HG03469 (cell line): ENCODE measurements at regions not wholly inside any gene's neighbourhood (a gene's known extent, or its start where the extent isn't known, plus 50 kb on each side); places are given as distances from the start of the nearest gene placed in this dataset.
"Not testable (repeated sequence)": the region's sequence is repeated elsewhere in the genome, so short reads cannot be mapped to it uniquely, and the experiment has no call there.

Experiments used
- ATAC-seq: cut with Tn5 transposase; IDR thresholded peaks from one replicate; pipeline ENCODE4 v1.9.1; 2021; ENCODE audit warnings: mild to moderate bottlenecking, moderate library complexity, moderate number of reproducible peaks; ENCODE audit not compliant: unreplicated experiment

DNA sequence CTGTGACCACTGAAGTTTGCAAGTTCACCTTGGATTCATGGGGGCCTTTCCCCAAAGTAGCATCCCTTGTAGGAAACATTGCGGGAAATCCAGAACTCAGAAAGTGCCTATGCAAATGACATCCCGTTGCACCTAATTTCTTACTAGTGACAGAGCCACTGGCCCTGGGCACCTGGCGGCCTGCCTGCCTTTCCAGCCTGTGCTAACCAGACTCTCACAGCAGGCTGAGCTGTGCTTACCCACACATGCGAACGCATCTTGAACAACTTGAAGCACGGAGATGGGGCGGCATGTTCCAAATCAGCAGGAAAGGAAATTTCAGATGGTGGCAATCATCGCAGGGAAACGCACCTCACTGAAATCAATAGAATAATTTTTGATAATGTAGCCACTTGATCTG is 405.8 kb downstream of the TMEM182 start:
- ATAC-seq, result no peak

DNA sequence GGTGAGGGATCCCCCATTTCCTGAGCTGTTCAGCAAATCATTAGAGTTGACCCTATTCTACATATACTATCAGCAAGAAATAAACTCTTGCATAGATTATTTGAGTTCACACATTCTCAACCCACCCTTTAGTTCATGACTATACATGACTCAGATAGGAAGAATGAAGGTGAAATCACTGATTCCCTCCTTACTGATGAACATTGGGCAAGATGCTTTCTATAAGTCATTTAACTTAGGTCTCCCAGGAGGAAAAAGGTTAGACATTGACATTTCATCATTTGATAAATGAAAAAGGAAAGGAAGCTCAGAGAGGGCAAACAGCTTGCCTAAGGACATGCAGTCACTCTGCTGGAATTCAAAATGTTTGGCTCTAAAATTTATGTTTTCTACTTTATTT is 408.0 kb downstream of the TMEM182 start:
- no peak for ATAC-seq

DNA sequence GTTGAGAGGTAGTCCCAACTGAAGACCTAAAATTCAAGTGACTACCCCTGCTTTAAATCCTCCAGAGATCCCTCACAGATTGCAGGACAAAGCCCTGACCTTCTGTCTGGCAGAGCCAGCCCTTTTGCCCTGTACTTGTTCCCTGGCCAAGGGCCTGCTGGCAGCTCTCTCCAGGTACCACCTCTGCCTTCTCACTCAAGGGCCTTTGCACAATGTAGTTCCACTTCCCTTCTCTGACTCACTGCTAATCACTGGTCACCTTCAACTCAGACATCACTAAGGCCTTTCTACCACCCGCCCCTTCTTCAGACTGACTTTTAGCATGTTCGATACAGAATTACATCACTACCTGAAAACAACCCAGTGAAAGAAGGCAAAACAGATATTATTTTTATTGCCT is 411.0 kb downstream of the TMEM182 start:
- no peak for ATAC-seq

DNA sequence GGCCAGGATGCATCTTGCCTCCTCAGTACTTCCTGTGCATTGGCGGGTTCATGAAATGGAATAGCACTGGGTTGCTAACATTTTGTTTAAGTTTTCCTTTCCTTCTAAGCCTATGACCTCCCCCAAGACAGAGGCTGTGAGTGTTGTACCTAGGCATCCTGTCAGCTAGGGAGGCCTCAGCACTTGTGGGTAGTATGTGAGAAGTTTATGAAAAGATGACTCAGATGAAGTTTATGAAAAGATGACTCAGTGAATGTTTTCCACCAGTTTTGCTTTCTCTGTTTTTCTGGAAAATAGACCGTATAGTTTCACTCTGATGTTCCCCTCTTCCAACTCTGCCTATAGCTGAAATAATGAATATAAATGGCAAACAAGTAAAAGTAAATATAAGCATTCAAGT is 412.9 kb downstream of the TMEM182 start:
- ATAC-seq, result no peak

DNA sequence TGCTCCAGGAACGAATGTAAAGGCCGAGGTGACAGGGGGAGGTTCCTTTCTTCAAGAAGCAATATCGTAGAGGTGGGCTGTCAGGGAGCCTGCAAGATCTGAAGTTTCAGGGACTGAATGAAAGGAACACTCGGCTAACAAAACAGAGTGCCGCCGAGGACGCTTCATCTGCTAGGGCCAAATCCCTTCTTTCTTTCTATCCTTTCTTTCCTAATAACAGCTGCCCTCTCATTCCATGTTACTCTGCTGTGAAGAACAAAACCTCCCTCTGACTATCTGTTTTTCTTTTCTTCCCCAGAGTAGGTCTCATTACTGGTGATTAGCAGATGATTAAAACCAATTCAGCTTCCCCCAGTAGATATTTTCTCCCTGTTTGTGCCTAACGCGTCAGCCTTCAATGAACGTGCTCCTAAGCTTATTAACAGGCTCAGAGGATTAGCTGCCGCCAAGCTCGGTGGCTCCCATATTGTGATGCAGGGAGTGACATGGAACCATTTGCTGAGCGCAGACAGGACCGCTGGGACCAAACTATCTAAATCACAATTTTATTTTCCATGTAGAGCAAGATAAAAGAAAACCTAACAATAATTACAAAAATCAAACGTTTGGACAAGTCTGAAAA is 414.6 kb downstream of the TMEM182 start:
- no peak for ATAC-seq

DNA sequence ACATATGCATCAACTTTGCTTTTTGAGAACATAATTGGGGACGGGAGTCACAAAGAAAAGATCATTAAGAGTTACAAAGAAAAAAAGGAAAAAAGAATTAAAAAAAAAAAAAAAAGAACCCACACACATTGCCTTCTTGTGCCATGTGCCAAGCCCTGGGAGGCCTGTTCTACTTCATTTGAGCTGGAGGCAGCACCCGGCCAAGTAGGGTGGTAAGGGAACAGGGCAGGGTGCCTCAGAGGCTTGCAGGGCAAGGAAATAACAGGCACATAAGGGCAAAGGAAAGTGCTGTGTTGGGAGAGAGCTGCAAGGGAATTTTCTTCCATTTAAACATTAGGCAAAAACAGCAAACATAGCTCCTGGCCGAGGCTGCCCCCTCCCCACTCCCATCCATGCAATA is 418.0 kb downstream of the TMEM182 start:
- no peak for ATAC-seq

DNA sequence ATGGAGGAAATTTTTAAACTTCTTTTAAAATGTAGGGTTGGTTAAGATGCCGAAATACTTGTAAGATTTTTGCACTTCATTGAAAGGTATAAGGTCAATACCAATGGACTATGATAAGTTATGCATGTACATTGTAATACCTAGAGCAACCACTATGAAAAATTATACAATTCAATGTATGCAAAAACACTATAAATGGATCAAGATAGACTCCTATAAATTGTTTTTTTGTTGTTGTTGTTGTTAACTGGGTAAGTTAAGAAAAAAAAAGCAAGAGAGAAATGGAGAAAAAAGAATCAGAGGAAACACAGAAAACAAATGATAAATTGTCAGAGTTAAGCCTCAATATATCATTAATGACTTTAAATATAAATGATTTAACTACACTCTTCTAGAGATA is 421.2 kb downstream of the TMEM182 start:
- no peak for ATAC-seq

DNA sequence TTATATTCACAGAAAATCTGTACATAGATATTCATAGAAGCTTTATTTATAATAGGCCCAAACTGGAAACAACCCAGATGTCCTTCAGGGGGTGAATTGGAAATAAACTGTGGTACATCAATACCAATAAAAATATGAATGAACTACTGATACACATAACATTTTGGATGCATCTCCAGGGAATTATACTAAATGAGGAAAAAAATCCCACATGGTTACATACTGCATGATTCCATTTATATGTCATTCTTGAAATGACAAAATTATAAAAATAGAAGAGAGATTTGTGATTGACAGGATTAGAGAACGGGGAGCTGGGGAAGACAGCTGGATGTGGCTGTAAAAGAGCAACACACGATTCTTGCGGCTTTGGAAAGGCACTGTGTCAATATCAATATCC is 435.0 kb downstream of the TMEM182 start:
- no peak for ATAC-seq

DNA sequence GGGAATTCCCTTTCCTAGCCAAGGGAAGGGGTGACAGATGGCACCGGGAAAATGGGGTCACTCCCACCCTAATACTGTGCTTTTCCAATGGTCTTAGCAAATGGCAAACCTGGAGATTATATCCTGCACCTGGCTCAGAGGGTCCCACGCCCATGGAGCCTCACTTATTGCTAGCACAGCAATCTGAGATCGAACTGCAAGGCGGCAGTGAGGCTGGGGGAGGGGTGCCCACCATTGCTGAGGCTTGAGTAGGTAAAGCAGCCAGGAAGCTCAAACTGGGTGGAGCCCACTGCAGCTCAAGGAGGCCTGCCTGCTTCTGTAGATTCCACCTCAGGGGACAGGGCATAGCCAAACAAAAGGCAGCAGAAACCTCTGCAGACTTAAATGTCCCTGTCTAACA is 438.9 kb downstream of the TMEM182 start:
- ATAC-seq, result not testable (repeated sequence)

DNA sequence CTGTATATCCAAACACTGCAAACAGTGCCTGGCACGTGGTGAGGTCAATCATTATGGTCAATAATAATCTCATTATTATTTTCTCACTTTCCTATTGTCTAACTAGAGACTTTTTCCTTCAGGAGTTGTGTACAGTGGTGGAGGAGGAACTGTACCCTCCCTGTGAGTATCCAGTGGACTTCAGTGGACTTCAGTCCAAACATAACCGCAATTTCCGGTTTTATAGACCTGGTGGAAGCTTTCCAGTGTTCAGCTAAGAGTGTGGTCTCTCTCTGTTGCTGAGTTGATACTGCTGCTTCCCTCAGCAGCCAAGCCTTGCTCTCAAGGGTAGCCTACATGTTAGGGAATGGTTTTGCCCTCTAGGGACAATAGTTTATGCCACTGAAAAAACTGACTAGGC is 447.1 kb downstream of the TMEM182 start:
- no peak for ATAC-seq

DNA sequence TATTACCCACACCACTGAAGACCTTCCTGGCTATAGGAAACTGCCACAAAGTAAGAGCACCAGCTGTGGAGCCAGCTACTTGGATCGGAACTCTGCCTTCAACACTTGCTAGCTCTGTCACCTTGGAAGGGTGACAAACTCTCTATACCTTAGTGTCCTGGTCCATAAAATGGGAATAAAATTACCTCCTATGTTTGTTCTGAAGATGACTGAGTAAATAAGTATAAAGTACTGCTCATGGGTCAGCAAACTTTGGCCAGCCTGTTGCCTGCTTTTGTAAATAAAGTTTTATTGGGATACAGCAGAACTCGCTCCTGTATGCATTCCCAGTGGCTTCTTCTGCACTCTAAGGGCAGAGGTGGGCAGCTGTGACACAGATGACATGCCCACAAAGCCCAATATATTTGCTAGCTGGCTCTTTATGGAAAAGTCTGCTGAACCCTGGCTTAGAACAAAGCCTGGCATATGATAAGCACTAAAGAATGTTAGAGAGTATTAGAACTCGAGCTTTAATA is 451.3 kb downstream of the TMEM182 start:
- ATAC-seq, result no peak

DNA sequence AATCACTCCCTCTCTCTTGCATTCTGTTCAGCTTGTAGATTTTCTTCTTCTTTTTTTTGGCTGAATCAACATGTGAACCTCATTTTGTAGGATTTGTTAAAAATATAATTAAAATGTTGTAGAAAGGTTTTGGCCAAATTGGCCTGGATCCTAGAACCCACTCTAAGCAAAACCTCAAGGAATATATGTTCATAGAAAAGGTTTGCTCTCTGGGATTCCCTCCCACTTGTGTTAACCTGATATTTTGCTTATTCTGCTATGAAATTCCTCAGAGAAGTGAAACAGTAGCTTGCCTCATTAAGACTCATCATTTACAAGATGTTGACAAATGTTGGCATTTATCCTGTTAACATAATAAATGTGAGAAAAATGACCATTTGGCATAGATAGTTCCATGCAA is 456.7 kb downstream of the TMEM182 start:
- ATAC-seq, result no peak

DNA sequence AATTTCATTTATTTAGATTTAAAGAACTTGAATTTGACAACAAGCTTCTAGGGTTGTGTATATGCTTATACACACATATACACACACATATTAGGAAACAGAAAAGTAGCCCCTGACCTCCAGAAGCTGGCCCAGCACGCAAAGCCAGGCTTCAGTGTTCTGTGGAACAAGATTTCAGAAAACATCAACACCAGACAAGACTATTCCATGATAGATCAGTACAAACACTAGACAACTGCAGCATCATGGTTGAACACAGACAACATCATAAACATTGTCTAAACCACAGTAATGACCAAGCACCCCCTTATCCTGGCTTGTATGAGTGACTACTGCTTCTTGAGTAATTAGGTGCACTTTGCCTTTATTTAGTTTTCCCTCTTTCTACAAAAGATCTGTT is 457.6 kb downstream of the TMEM182 start:
- ATAC-seq, result no peak

DNA sequence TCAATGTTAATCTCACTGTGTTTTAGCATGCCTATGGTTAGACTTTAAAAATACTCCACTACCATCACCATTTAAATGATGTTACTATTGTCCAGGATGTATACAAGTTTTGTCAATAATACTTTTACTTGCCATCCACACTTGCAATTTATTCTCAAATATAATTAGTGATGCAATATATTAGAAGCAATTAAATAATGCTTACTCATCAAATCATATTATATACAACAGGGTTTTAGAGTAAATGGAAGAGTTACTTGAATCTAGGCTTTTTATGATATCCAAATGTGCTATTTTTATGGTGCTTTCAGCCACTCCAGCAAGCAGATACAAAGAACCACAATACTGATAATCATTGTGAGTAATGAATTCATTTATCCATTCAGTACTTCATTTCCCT is 461.1 kb downstream of the TMEM182 start:
- ATAC-seq, result no peak

DNA sequence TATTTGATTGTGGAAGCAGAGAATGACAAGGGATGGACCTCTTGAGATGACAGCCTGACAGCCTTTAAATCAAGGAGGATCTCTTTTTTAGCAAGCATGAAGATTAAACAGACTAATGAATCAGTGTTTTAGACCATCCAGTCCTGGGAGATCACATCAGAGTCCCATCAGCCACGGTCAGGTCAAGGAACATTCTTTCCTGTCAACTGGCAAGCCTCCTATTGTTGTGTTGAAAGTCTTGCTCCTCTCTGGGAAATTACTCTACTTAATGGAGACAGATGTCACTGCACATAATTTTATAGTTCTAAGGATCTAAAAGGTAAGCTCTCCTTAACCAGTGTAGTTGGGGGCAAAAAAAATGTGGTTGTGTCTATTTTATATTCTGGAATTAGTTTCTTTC is 469.0 kb downstream of the TMEM182 start:
- no peak for ATAC-seq

DNA sequence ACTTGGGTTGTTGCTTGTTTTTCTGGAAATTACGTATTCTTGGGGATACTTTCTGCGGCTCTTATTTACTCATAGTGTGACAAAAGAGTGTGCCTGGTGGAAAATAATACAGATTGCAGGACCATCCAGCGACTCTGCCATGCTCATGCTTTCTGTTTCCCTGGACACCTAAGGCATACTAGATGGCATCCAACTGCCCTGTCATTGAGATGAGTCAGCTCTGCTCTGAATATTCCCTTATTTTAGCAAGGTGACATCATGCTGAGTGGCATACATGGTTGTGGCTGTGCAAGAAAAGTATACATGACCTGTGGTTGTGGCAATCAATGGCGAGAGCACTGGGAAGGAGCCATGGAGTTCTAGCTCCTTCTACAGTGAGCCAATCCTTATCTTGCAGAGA is 471.0 kb downstream of the TMEM182 start:
- no peak for ATAC-seq

DNA sequence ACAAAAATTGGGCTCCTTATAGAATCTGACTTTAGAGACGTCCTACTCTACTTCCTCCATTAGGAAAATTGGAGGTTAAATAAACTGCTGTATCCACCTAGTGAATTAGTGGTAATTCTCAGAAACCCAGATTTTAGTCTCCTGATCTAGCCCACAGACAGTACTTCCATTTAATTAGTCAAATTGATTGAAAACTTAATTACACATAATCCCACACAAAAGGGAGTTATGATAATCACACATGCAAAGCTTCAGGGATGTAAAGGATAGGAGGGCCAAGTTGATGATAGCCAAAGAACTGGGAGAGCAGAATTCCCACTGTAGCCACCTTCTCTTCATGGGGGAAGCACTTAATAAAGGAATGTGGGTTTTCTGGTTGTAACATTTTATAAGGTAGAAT is 471.9 kb downstream of the TMEM182 start:
- no peak for ATAC-seq

DNA sequence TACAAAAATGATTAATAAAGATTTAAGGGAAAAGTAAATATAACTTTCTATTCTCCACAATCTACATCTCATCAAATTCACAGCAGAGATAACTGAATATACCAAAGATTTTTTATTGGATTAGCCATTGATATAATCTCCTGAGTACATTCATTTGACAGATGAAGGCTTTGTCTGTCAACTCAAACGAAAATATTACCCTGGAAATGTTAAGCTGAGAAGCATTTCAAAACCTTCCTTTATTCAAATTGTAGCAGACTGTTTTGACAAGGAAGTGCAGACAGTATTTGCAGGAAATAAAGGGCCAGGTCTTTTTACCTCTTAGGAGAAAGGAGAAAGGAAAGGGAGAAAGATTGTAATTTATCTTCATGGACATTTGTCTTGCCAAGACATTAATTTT is 473.5 kb downstream of the TMEM182 start:
- no peak for ATAC-seq

DNA sequence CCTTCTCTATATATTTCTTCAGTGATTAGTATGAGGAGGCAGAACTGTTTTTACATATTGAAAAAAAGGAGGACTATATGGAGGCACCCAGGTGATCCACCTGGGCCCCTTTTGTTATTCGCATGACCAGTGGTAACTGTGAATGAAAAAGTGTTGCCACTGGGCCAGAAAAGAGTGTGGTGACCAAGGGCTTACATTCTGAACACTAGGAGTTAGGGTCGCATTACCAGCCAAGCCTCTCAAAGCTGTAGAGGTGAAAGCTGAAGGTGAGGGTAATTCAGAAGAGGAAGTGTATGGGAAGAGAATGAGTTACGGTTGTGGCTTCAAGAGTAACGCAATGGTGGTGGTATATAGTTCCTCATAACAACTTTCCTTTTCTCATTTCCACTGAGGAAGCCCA is 487.6 kb downstream of the TMEM182 start:
- ATAC-seq, result no peak

DNA sequence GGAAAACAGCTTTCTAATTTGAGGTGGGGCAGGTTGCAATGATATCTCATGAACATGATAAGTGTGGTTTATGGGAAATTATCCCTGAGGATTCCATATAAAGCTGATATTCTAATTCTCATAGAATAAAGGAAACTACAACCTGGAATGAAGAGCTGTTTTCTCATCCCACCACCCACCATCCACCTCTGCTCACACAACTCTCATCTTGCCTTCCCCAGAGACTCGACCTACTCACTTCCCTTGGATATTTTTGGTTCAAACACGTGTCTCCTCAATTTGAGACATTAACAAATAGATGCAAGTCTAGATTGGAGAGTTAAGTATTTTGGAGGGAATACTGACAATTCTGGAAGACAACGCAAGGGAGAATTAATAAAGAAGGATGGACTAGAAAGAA is 490.9 kb downstream of the TMEM182 start:
- ATAC-seq, result no peak

DNA sequence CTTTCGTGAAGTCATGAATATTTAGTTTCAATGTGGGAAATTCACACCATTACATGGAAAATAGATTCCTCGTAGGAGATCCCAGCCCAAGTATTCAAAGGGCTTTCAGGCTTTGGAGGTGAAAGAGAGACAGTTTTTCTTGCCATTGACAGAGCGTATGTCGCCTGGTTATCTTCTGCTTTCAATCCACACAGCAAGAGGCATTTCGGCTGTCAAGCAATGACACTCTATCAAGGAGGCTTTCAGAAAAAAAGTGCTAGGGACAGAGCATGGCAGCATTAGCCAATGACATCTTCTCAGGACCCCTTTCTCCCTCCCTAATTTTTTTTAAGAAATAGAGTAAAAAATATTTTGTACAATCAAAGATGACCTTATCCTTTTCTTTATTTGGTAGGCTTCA is 492.8 kb downstream of the TMEM182 start:
- no peak for ATAC-seq

DNA sequence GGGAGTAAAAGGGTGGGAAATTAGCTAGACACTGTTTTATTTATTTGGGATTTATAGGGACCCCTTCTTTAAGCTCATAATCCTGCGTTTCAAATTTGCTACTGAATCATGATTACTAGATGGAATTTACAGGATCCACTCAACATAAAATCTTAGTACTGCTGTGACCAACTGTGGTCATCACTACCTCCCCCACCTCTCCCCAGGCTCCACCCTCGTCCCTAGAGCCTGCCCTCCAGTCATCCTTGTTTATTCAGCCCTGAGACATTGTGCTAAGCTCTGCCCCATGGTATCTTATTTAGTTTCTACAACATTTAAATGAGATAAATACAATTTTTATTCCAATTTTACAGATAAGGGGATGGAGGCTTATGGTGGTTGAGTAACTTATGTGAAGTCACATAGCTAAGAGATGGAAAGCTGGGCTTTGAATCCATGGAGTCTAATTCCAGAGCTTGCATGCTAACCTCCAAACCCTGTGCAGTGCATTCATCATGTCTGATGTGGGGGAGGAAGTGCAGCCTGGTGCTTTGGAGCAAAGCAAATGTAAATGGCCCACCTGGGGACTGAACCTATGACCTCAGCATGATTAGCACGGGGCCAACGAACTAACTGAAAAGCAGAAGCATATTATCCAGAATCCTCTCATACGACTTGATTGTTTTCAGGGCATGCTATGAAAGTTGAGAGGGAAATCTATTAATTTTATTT is 502.4 kb downstream of the TMEM182 start:
- no peak for ATAC-seq

DNA sequence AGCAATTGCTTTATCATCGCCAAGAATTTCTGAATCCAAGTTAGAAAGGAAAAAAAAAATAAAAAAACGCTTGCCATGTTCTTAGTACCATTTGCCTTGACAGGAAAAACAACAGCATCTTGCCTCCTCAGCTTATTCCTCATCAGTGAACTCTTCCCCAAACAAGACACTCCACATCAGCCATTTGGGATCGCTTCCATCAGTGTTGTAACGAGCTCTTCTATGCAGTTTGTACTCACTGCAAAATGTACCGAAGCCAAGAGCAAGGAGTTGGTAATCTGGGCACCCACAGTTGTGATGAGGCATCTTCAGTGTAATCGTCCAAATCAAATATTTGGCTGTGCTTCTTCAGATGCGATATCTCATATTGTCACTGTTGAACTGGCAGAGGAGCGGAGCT is 503.7 kb downstream of the TMEM182 start:
- ATAC-seq, result no peak
